ENCODE measurements at regions not wholly inside any gene's neighbourhood (a gene's known extent, or its start where the extent isn't known, plus 50 kb on each side); places are given as distances from the start of the nearest gene placed in this dataset.
"Not testable (repeated sequence)": the region's sequence is repeated elsewhere in the genome, so short reads cannot be mapped to it uniquely, and the experiment has no call there.

GRCh38 chr12:83613586-83614110, 926.9 kb downstream of the TMTC2 start:
- DNase-seq (ENCODE audit: low read depth in 2 of 2): no peak

- no peak for DNase-seq (ENCODE audit: low read depth in 2 of 2)
Measured at GRCh38 chr12:83603106-83603505, 916.4 kb downstream of the TMTC2 start.

GRCh38 chr12:83575326-83575725, 888.6 kb downstream of the TMTC2 start:
- DNase-seq (ENCODE audit: low read depth in 2 of 2): no peak

- no peak for DNase-seq (ENCODE audit: low read depth in 2 of 2)
Measured at GRCh38 chr12:83574142-83574541, 887.4 kb downstream of the TMTC2 start.

- DNase-seq (ENCODE audit: low read depth in 2 of 2): no peak
Measured at GRCh38 chr12:83573671-83574070, 887.0 kb downstream of the TMTC2 start.

- no peak for DNase-seq (ENCODE audit: low read depth in 2 of 2)
Measured at GRCh38 chr12:83559650-83560049, 872.9 kb downstream of the TMTC2 start.

GRCh38 chr12:83556040-83556439, 869.3 kb downstream of the TMTC2 start:
- not testable (repeated sequence) for DNase-seq (ENCODE audit: low read depth in 2 of 2)

- DNase-seq (ENCODE audit: low read depth in 2 of 2): no peak
Measured at GRCh38 chr12:83541446-83541845, 854.7 kb downstream of the TMTC2 start.

- DNase-seq (ENCODE audit: low read depth in 2 of 2): no peak
Measured at GRCh38 chr12:83538361-83538965, 851.8 kb downstream of the TMTC2 start.

GRCh38 chr12:83537428-83538053, 850.8 kb downstream of the TMTC2 start:
- no peak for DNase-seq (ENCODE audit: low read depth in 2 of 2)

- DNase-seq (ENCODE audit: low read depth in 2 of 2): no peak
Measured at GRCh38 chr12:83536496-83536895, 849.8 kb downstream of the TMTC2 start.

- no peak for DNase-seq (ENCODE audit: low read depth in 2 of 2)
Measured at GRCh38 chr12:83528571-83528970, 841.9 kb downstream of the TMTC2 start.

- no peak for DNase-seq (ENCODE audit: low read depth in 2 of 2)
Measured at GRCh38 chr12:83527810-83528209, 841.1 kb downstream of the TMTC2 start.

- DNase-seq (ENCODE audit: low read depth in 2 of 2): no peak
Measured at GRCh38 chr12:83515306-83516026, 828.8 kb downstream of the TMTC2 start.

- no peak for DNase-seq (ENCODE audit: low read depth in 2 of 2)
Measured at GRCh38 chr12:83514372-83514771, 827.7 kb downstream of the TMTC2 start.

GRCh38 chr12:83506841-83507240, 820.1 kb downstream of the TMTC2 start:
- DNase-seq (ENCODE audit: low read depth in 2 of 2): no peak

GRCh38 chr12:83505586-83505985, 818.9 kb downstream of the TMTC2 start:
- DNase-seq (ENCODE audit: low read depth in 2 of 2): no peak

GRCh38 chr12:83499894-83500293, 813.2 kb downstream of the TMTC2 start:
- DNase-seq (ENCODE audit: low read depth in 2 of 2): not testable (repeated sequence)

GRCh38 chr12:83477696-83478095, 791.0 kb downstream of the TMTC2 start:
- no peak for DNase-seq (ENCODE audit: low read depth in 2 of 2)

GRCh38 chr12:83476695-83477690, 790.3 kb downstream of the TMTC2 start:
- no peak for DNase-seq (ENCODE audit: low read depth in 2 of 2)

GRCh38 chr12:83476006-83476405, 789.3 kb downstream of the TMTC2 start:
- DNase-seq (ENCODE audit: low read depth in 2 of 2): no peak

- DNase-seq (ENCODE audit: low read depth in 2 of 2): no peak
Measured at GRCh38 chr12:83474369-83474768, 787.7 kb downstream of the TMTC2 start.
